HEK293T (cell line): ENCODE measurements at regions not wholly inside any gene's neighbourhood (a gene's known extent, or its start where the extent isn't known, plus 50 kb on each side); places are given as distances from the start of the nearest gene placed in this dataset.
"Not testable (repeated sequence)": the region's sequence is repeated elsewhere in the genome, so short reads cannot be mapped to it uniquely, and the experiment has no call there.

Experiments
- CTCF ChIA-PET: fragments of 350-600 bp; formaldehyde crosslinking; extraction: SDS; loops from one replicate; lab custom pipeline; 2021; ENCODE audit warnings: antibody characterized with exemption, inconsistent platforms; lab: Yijun Ruan, JAX
- POLR2A ChIA-PET: fragments of 350-600 bp; formaldehyde crosslinking; extraction: SDS; loops from one replicate; lab custom pipeline; 2020; ENCODE audit warnings: antibody characterized with exemption, inconsistent platforms; lab: Yijun Ruan, JAX
- DNase-seq: peaks from one replicate; pipeline ENCODE4 v3.0.0; 2012; ENCODE audit warnings: mixed read lengths; ENCODE audit errors: extremely low spot score
- ARNT ChIP-seq: fragments of 450-650 bp; IDR thresholded peaks from 2 replicates; pipeline ENCODE4 v1.6.1; 2017; ENCODE audit warnings: mild to moderate bottlenecking
- BHLHE40 ChIP-seq: fragments of 450-650 bp; IDR thresholded peaks from 2 replicates; pipeline ENCODE4 v1.6.1; 2016; ENCODE audit warnings: mild to moderate bottlenecking, moderate library complexity, borderline replicate concordance
- CTBP1 ChIP-seq: fragments of 450-650 bp; IDR thresholded peaks from 2 replicates; pipeline ENCODE4 v1.6.1; 2016; ENCODE audit warnings: borderline replicate concordance
- ELF4 ChIP-seq: fragments of 450-650 bp; IDR thresholded peaks from 2 replicates; pipeline ENCODE4 v1.6.1; 2017; ENCODE audit warnings: antibody characterized with exemption
- FOXA1 ChIP-seq: fragments of 450-650 bp; IDR thresholded peaks from 2 replicates; pipeline ENCODE4 v1.6.1; 2016; ENCODE audit warnings: mild to moderate bottlenecking
- FOXK2 ChIP-seq: fragments of 450-650 bp; IDR thresholded peaks from 2 replicates; pipeline ENCODE4 v1.6.1; 2016; ENCODE audit warnings: mild to moderate bottlenecking
- FOXM1 ChIP-seq: fragments of 450-650 bp; IDR thresholded peaks from 2 replicates; pipeline ENCODE4 v1.6.1; 2017; ENCODE audit warnings: mild to moderate bottlenecking, borderline replicate concordance
- HDGF ChIP-seq: fragments of 450-650 bp; IDR thresholded peaks from 2 replicates; pipeline ENCODE4 v1.6.1; 2017; ENCODE audit warnings: antibody characterized with exemption, borderline replicate concordance
- L3MBTL2 ChIP-seq: fragments of 450-650 bp; conservative IDR thresholded peaks from 2 replicates; pipeline ENCODE4 v1.6.1; 2016; ENCODE audit warnings: mild to moderate bottlenecking
- LEF1 ChIP-seq: fragments of 450-650 bp; IDR thresholded peaks from 2 replicates; pipeline ENCODE4 v1.6.1; 2017; ENCODE audit warnings: mild to moderate bottlenecking, borderline replicate concordance
- NFRKB ChIP-seq: fragments of 450-650 bp; IDR thresholded peaks from 2 replicates; pipeline ENCODE4 v1.6.1; 2016; ENCODE audit warnings: mild to moderate bottlenecking, moderate library complexity
- SP1 ChIP-seq: fragments of 450-650 bp; IDR thresholded peaks from 2 replicates; pipeline ENCODE4 v1.6.1; 2017
- SUZ12 ChIP-seq: fragments of 450-650 bp; IDR thresholded peaks from 2 replicates; pipeline ENCODE4 v1.6.1; 2016; ENCODE audit warnings: mild to moderate bottlenecking
- TARDBP ChIP-seq: fragments of 450-650 bp; IDR thresholded peaks from 2 replicates; pipeline ENCODE4 v1.6.1; 2016
- ZNF384 ChIP-seq: fragments of 450-650 bp; IDR thresholded peaks from 2 replicates; pipeline ENCODE4 v1.6.1; 2016
- TF ChIP-seq, protein P1 (sequence below): fragments of 450-650 bp; IDR thresholded peaks from 2 replicates; pipeline ENCODE4 v1.6.1; 2016

DNA sequence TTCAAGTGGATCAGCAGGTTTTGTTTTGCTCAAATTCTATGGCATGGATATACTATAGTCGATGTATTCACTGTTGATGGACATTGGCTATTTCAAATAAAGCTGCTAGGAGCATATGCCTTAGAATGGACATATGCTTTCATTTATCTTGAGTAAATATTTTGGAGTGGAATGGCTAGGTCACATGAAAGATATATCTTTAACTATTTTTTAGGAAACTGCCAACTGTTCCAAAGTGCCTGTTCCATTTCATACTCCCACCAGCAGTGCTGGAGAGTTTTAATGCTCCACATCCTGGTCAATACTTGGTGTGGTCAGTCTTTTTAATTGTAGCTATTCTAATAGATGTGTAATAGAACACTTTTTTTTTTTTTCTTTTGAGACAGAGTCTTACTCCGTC lies 81.1 kb upstream of the PIM1 start:
- DNase-seq, result no peak
- ChIA-PET CTCF (no interaction called here), POLR2A (interaction anchor here (1.3 kb wide), 1 partner anchor 83 kb away, joined by 3 read pairs; no protein-coding TSS in a partner anchor)
- TF ChIP-seq, protein P1, sequence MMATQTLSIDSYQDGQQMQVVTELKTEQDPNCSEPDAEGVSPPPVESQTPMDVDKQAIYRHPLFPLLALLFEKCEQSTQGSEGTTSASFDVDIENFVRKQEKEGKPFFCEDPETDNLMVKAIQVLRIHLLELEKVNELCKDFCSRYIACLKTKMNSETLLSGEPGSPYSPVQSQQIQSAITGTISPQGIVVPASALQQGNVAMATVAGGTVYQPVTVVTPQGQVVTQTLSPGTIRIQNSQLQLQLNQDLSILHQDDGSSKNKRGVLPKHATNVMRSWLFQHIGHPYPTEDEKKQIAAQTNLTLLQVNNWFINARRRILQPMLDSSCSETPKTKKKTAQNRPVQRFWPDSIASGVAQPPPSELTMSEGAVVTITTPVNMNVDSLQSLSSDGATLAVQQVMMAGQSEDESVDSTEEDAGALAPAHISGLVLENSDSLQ, result no peak
- TF ChIP-seq FOXK2, result no peak
- TF ChIP-seq FOXM1, result no peak
- no peak for TF ChIP-seq SP1
- no peak for TF ChIP-seq LEF1
- TF ChIP-seq FOXA1, result no peak
- TF ChIP-seq ARNT, result no peak
- no peak for TF ChIP-seq ZNF384
- no peak for TF ChIP-seq NFRKB
- TF ChIP-seq ELF4, result no peak
- TF ChIP-seq CTBP1, result no peak
- TF ChIP-seq TARDBP, result no peak
- no peak for TF ChIP-seq BHLHE40
- no peak for TF ChIP-seq HDGF
- no peak for TF ChIP-seq L3MBTL2
- no peak for TF ChIP-seq SUZ12

DNA sequence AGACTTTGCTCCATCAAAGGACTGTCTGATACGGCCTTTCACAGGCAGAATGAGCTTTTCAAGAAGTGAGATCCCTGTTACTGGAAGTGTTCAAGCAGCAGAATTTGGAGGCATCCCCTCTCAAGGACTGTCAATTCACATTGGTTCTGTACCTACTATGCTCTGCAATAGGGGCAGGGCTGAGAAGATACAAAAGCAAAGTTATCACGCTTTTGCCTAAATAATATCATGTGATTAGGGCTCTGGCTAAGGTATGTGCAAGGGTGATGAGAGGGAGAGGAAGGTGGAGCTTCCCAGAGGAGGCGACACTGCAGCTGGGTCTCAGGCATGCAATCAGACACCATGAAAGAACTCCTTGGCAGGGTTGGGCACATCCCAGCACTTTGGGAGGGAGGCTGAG lies 80.2 kb upstream of the PIM1 start:
- DNase-seq, result no peak
- ChIA-PET POLR2A (interaction anchor here (1.3 kb wide), 1 partner anchor 82 kb away, joined by 3 read pairs; no protein-coding TSS in a partner anchor), CTCF (no interaction called here)
- TF ChIP-seq FOXK2 (no peak), FOXM1 (no peak), FOXA1 (no peak), ZNF384 (no peak), CTBP1 (no peak), ELF4 (no peak), ARNT (no peak), NFRKB (no peak), HDGF (no peak), L3MBTL2 (no peak), BHLHE40 (no peak), SUZ12 (no peak), LEF1 (no peak)

GRCh38 chr6:37091104-37091503 lies 78.8 kb upstream of the PIM1 start:
- CTCF ChIA-PET, POLR2A ChIA-PET, DNase-seq: not testable (repeated sequence)

DNA sequence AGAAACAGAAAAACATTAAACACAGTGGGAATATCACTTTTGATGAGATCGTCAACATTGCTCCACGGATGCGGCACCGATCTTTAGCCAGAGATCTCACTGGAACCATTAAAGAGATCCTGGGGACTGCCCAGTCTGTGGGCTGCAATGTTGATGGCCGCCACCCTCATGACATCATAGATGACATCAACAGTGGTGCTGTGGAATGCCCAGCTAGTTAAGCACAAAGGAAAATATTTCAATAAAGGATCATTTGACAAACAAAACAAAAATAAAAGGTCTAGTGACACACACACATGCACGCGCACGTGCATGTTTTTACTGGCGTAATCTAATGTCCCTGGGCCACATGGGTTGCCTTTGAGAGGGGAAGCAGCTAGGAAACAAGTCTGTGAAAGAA lies 78.4 kb upstream of the PIM1 start:
- CTCF ChIA-PET, POLR2A ChIA-PET, DNase-seq: not testable (repeated sequence)

DNA sequence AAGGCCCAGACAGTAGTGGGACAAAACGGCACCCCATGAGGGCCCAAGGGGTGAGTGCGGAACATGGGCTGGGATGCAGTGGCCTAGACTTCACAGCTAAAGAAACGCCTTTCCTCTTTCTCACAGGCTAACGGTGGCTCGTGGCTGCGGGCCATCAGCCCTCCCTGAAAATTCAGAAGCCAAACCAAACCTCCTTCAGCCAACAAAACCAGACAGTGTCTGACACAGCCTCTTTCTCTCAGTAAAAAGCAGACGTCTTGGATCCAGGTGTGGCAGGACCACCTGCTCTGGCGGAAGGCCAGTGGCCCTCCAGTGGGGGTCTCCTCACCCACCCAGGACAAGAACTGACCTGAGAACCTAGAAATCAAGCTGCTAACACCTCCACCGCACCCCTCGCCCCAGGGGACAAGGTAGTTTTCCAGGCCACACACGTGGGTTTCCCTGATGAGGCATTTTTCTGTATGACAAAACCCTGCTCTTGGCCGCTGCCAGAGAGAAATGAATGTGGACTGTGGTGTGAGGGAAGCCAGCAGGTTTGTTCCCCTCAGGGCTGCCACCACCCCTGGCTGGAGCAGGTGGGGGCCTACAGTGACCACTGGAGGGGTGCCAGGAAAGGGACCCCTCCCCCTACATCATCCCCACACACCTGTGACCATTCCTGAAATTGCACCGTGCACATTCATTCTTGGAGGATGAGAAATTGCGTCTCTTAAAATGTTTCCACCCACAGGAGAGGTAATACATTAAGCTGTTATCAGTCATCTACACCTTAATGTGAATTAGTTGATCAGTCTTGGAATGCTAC lies 76.8 kb upstream of the PIM1 start:
- no peak for DNase-seq
- CTCF ChIA-PET, result no interaction called here
- POLR2A ChIA-PET, result no interaction called here
- TF ChIP-seq L3MBTL2, result no peak
- TF ChIP-seq ARNT, result no peak
- TF ChIP-seq SP1, result no peak
- TF ChIP-seq, protein P1, result no peak
- TF ChIP-seq BHLHE40, result no peak

- CTCF ChIA-PET, result no interaction called here
- POLR2A ChIA-PET, result no interaction called here
- DNase-seq, result no peak
- TF ChIP-seq FOXM1, result no peak
- no peak for TF ChIP-seq LEF1
- no peak for TF ChIP-seq SP1
- TF ChIP-seq ARNT, result no peak
- no peak for TF ChIP-seq FOXA1
- no peak for TF ChIP-seq ZNF384
- no peak for TF ChIP-seq FOXK2
Observed at GRCh38 chr6:37093728-37094069, 76.3 kb upstream of the PIM1 start.

DNA sequence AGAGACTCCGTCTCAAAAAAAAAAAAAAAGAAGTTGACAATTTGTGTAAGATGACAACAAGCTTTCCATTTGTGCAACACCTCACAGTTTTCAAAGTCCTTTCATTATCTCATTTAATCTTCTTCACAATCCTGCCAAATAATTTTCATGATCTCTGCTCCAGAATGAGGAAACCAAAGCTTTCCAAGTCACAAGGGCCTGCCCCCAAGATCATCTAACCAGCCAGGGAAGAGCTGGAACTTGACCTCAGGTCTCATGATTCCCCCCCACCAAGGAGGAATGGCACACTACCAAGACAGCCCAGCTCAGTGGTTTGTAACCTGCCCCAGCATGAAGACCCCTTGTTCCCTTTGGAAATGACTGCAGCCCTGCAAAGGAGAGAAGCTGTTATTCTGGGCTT lies 74.0 kb upstream of the PIM1 start:
- ChIA-PET POLR2A (interaction anchor here (1.1 kb wide), 1 partner anchor 65 kb away, joined by 3 read pairs; no protein-coding TSS in a partner anchor), CTCF (interaction anchor here (0.7 to 1.0 kb wide), 2 partner anchors 14 to 1475 kb away, joined by 3 to 4 read pairs; no protein-coding TSS in a partner anchor)
- no peak for DNase-seq
- TF ChIP-seq SP1 (no peak), FOXM1 (no peak), ARNT (no peak), ZNF384 (no peak), HDGF (no peak), L3MBTL2 (no peak), ELF4 (no peak), LEF1 (no peak), FOXA1 (no peak), CTBP1 (no peak), NFRKB (no peak), BHLHE40 (no peak), TARDBP (no peak), FOXK2 (no peak), SUZ12 (no peak)
- TF ChIP-seq, protein P1, result no peak
